NK-92 treated with Interleukin-12 subunit alpha and Interleukin-12 subunit beta, amount 100 ng/mL, for 24 hours (cell line): ENCODE measurements at regions not wholly inside any gene's neighbourhood (a gene's known extent, or its start where the extent isn't known, plus 50 kb on each side); places are given as distances from the start of the nearest gene placed in this dataset.
"Not testable (repeated sequence)": the region's sequence is repeated elsewhere in the genome, so short reads cannot be mapped to it uniquely, and the experiment has no call there.

ENCODE experiments used
- DNase-seq: peaks from one replicate; lab custom pipeline; 2025; lab: John Stamatoyannopoulos, UW

DNA sequence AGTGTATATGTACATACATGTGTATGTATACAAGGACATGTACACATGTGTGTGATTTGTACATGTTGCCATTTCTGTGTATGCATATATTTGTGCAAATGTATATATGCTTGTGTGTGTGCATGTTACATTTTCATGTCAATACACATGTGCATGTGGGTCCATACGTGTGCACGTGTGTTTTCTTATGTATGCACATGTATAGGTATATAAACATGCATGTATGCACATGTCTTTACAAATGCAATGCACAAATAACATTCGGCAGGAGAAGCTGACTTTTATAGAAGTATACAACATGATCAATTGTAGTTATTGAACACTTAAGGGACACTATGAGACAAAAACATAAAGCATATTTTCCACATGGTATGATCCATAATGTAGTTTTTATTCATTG lies 307.4 kb upstream of the SEMA3C start:
- DNase-seq, result no peak

DNA sequence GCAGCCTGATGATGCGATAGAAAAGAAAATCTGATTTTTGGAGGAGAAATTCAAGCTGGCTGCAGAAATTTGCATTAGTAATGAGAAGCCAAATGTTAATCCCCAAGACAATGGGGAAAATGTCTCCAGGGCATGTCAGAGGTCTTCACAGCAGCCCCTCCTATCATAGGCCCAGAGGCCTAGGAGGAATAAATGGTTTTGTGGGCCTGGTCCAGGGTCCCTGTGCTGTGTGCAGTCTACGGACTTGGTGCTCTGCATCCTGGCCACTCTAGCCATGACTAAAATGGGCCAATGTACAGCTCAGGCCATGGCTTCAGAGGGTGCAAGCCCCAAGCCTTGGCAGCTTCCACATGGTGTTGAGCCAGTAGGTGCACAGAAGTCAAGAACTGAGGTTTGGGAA lies 303.8 kb upstream of the SEMA3C start:
- DNase-seq, result not testable (repeated sequence)

DNA sequence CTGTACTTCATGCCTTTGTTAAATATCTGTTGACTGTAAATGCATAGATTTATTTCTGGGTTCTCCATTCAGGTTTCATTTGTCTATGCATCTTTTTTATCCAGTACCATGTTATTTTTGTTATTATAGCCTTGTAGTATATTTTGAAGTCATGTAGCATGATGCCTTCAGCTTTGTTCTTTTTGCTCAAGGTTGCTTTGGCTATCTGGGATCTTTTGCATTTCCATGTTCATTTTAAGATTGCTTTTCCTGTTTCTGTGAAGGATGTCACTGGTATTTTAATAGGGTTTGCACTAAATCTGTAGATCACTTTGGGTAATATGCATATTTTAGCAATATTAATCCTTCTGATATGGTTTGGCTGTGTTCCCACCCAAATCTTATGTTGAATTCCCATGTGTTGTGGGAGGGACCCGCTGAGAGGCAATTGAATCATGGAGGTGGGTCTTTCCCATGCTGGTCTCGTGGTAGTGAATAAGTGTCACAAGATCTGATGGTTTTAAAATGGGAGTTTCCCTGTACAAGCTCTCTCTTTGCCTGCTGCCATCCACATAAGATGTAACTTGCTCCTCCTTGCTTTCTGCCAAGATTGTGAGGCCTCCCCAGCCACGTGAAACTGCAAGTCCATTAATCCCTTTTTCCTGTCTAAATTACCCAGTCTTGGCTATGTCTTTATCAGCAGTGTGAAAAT lies 302.8 kb upstream of the SEMA3C start:
- no peak for DNase-seq

DNA sequence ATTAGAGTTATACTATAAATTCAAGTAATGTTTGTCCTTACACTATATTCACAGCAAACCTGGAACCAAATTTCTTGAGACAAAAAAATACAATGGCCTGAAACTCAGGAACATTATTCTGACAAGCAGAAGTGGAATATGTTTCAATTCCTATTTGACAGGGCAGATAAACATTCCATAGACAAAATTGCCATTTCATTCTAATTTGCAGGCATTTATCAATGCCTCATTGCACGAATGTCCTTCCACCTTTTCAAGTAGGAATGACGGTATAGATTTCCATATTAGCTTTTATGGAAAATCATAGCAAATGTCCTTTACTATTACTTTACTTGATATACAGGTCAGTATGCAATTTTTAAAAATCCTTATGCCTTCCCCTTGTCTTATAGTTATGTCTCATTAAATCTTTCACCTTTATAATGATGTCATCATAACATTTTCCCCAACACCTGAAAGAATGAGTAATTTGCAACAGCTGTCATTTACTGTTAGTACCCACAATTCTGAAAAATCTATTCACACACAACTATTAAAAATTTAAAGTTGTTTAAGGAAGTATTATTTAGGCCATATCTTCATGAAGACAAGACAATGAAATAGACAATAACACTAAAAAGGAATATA lies 299.7 kb upstream of the SEMA3C start:
- DNase-seq, result no peak

DNA sequence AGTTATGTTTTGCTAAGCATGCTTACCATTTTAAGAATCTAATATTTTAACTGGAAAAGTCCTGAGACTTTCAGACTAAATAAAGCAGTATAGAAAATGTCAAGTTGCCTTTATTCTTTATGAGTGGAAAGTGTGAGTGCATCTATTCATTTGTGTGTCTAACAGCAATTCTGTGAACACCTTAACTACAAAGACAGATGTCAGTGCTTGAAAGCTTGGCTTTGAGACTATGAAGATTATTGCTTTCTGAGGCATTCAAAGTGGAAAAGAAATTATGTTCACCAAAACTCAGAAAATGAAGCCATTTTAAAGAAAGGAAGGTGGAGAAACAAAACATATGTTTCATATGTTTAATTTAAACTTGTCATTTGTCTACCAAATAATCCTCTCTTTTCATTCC lies 294.5 kb upstream of the SEMA3C start:
- no peak for DNase-seq

DNA sequence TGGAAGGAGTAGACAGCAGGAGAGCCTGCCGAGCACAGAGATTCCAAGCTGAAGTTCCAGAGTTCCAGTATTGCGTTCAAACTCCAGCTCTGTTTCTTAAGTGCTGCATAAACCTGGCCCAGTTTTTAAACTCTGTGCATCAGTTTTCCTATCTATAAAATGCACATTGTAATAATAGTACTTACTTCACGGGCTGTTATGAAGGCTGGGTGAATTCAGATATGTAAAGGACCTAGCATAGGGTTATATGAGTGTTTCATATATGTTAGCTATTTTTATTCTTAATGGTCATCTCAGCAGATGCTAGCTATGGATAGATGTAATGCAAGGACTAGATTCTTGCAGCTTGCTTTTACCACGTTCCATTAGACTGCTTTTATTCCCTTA lies 293.1 kb upstream of the SEMA3C start:
- DNase-seq, result no peak

DNA sequence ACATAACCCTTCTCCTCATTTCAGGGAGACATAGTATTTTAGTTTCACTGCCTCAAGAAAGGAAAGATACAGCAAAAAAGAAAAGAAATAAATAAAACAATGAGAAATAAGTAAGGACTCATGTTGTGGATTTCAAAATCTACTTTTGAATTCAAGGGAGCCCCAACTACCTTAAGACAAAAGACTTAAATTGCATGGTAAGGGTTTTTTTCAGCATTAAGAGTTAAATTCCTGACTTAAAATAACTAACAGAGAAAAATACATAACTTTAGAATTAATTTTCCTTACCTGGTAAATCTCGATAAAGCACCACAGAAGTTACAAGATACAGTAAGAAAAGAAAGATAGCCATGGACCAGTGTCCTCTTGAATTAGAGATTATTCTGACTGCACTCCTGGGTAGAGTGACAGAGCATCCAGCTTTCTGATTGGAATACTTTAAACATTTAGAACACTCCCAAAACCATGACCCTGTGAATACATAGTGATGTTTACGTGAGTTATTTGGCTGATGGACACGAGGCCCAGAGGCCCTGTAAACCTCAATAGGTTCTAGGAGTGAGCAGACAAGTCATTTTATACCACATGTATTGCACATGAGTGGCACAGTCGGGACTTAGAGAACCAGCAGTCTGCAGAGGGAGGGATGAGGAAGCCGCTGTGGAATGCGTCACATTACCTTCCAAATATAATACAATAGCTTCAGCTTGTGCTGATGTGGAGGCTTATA lies 292.5 kb upstream of the SEMA3C start:
- no peak for DNase-seq

DNA sequence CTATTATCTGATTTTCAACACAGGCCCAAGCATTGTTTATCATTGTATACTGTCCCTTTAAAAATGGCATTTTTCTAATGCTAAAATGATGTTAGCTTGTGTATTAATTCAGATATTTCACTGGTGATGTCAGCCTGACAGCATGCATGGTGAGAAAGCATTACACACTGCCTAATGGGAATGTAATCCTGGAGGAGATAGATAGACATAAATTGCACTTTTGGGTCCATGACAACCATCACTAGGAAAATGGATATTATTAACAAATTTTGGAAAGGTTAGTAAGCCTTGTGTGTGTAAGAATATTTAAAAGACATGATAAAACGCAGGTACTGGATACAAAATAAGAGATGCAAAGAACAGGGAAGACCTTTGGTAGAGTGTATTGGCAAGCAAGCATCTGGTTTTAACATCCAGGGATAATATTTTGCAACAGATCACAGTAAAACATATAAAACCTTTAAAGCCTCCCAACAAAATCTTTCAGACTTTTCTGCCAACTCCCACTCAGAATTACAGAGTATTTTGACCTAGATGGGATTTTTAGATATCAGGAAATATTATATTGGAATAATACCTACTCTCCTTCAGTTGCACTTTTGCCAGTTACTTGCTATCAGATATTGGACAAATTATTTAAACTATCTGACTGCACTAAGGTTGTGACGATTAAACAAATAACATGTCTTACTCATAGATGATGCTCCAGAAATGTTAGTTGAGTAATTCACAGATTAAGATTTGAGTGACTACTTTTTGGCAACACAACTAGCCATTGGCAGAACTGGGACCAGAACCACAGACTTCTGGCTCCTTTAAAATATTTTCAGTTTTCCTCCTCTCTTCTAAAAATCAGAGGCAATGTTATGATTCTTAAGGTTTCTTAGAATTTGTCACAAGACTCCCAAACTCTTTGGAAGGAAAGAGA lies 291.6 kb upstream of the SEMA3C start:
- DNase-seq, result no peak

DNA sequence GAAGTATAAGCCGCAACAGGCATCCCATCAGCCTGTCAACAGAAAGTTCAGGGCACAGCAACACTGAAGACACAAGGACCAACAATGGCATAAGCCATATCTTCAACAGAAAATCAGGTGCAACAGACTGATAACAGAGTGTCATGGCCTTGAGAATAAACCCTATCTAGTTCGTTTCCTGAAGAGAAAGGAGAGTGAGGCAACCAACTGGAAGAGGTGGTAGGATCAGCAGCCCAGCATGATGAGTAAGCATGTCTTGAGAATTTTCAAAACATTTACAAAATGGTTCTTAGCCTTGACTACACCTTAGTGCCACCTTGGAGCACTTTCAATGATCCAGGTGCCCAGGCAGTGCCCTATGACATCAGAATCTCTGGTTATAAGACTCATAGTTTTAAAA lies 290.2 kb upstream of the SEMA3C start:
- no peak for DNase-seq

DNA sequence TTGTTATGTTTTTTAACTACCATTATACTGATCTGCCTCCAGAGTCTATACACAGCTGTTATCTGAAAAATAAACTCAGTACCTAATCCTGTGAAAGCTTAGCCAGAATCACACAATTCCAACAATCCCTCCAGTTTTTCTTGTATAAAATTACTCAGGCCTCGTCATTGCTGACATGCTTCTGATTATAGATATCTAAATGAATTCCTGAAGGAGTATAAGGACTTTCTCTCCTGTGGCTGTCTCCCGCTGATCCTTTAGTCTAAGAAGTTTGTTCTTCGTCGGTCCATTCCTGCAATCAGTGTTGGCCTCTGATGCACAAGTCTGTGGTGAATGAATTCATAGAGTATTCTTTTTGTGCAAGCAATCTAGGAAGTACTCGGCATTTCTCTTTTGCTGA lies 288.9 kb upstream of the SEMA3C start:
- no peak for DNase-seq

DNA sequence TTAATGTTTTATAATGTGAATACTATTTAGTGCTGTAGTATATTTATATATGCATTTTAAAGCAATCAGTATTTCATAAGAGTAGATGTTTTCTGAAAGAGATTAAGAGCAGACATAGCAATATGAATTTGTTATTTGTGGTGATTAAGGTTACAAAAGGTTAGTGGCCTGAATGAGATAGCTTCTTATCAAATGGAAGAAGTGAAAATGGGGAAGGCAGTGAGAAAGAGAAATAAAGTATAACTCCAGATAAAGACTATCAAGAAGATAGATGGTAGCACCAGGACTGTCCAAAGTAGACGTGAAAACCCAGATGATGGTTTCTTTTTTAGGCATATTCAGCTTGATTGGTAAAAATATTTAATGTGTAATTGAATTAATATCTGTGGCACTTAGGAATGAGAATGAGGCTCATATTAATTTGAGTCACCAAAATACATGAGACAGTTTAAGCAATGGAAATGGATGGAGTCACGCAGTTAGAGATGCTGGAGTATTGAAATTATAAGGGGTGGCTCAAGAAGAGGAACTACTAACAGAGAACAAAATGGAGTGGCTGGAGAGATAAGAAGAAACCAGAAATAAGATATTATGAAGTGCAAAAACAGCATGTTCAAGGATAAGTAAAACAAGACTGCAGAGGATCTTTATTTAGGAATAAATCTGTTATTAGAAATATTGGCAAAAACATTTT lies 288.0 kb upstream of the SEMA3C start:
- no peak for DNase-seq

DNA sequence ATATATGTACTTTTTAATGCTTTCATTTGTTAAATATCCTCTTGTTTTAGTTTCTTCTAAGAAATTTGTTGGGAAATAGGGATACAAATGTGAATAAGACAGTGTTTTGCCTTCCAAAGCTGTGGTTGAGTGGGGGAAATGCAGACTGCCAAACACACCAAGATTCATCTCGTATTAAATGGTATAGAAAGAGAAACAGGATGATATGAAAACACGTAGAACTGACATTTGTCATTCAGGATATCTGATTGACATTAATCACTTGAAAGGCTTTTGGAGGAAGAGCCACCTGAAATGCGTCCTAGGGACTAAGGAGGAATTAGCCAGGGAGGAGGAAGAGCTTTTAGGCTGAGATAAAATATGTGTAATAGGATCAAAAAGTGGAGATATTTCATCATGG lies 287.4 kb upstream of the SEMA3C start:
- DNase-seq, result no peak

DNA sequence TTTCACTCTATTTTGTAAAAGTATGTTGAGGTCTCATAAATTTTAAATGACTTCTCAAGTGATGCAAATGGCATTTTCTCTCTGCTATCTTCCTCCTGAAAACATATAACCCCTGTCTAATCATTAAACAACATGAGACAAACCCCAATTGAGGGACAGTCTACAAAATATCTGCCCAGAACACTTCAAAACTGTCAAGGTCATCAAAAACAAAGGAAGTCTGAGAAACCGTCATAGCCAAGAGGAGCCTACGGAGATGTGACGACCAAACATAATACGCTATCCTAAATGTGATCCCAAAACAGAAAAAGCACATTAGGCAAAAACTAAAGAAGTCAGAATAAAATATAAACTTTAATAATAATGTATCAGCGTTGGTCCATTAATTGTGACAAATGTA lies 282.3 kb upstream of the SEMA3C start:
- no peak for DNase-seq

DNA sequence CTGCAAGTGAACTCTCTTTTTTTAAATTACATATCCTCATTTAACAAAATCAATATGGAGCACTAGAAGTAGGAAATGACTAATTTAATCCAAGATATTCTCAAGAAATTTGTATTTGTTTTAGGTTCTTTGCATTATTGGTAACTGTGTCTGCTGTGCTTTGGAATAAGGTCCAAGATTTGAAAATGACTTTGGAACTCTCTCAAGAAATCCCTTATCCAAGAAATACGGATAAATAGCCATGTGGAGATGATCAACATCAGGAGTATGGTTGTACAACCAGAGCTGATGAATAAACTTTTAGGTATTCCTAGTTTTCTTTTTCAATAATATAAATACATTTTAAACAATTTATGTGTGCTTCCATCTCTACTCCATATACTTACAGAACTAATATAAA lies 279.9 kb upstream of the SEMA3C start:
- no peak for DNase-seq

DNA sequence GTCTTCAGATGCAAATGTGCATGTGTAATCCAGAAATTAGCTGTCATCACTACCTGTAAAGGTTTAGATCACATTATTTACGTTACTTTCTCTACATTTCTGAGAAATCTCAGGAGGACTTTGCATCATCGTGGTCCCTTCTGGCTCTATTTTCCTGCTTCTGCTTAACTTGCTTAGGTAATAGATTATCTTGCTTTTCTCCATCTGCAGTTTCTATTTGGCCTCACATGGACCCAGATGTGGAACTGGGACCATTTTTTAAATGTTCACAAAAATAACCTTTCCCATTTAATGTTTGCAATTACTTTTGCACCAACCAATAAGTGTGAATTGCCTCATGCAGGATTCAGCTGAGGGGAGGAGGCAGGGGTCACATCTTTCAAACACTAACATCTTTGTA lies 278.4 kb upstream of the SEMA3C start:
- DNase-seq, result no peak

DNA sequence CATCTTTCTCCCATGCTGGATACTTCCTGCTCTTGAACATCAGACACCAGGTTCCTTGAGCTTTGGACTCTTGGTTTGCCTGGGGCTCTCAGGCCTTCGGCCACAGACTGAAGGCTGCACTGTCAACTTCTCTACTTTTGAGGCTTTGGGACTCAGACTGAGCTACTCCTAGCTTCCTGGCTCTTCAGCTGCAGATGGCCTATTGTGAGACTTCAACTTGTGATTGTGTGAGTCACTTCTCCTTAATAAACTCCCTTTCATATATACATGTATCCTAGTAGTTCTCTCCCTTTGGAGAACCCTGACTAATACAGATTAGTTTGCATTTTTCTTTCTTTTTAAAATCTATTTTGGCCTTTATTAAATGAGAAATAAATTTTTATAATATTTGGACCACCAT lies 276.2 kb upstream of the SEMA3C start:
- no peak for DNase-seq

DNA sequence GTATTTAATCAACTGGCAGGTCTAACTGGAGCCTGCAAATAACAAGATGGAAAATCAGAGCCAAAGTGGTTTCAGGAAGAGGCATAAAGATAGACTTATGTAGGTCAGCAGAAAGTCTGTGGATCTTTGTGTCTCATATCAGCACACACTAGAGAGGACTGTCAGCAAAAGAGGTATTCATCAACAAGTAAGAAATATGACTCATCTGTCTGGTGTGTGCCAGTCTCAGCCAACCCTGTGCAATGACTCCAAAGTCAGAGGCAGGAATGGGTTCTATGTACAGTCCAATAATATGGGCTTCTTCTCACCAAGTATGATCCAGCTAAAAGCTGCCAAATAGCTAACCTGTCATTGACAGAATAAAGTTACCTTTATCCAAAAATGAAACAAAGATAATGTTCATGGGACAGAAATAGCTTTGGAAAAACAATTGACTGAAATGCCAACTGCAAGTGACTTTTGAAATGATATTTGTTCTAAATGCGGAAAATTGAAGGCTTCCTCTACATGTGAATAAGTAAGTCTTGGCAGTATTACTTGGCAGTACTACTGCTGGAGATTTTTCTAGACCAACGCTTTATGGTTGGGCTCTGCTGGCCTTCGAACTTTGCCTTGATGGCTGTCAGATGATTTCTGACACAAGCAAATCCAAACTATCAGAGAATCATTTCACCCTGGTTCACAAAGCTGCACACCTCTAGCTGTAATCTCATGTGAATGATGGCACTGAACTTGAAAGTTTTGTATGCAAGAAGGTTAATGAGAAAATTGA lies 272.3 kb upstream of the SEMA3C start:
- no peak for DNase-seq

DNA sequence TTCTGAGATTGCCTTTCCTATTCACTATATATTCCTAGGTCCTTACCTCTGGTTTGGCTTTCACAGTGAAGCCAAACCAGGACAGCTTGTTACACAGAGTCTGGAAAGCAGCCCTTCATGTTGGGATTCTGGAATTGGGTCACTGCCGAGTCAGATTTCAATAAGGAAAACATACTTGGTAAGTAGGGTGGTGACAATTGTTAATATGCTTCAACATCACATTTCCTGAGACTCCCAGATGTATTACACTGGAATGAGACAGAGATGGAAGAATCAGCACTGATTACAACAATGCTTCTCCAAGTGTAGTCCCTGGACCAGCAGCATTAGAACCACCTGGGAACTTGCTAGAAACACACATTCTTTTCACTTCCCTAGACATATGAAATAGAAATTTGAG lies 268.9 kb upstream of the SEMA3C start:
- DNase-seq, result no peak

DNA sequence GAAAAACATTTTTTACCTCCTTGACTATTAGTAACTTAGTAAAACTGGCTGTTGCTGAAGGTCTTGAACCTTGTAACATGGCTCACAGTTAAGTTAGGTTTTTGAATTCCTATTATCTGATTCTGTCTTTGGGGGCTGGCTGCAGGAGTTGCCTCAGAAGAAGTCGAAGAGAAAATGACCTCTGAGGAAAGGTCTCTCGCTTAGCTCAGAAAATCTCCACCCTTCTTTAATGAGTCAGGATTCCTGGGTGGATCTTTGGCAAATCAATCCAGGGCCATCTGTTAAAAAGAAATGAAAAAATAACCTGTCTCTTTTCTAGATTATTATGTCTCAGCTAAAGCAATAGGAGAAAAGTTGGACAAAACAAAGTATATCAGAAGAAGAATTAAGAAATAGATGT lies 267.8 kb upstream of the SEMA3C start:
- DNase-seq, result no peak

DNA sequence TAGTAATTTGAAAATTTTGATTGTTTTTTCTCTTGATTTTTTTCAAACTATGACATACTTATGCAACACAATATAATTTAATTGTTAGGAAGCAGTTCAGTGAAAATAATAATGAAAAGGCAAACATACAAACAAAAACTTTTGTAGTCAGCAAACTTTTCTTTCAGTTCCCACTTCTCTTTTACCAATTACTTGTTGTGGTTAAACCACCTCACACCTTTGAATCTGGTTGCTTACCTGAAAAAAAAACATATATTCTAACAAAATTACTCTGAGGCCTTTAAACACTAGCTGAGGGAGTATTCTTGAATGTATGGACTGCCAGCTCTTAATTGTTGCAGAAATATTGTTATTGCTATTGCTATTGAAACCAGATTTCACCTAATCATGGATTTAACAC lies 266.2 kb upstream of the SEMA3C start:
- no peak for DNase-seq

DNA sequence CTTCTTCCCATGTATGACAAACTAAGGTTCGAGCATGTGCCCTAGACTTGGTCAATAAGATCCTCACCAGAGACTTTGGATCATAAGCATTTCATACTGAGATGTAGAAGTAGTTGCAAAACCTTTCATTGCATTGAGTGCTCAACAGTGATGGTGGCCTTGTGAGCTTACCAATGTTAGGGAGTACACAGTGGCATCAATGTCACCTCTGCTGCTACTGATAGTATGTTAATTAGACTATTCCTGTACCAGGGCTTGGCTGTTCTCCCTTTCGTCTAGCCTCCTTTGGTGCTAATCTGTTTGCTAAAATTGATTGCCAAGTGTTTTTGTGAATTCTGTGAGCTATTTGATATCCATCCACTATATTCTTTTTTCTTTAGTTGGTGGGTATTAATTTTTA lies 264.5 kb upstream of the SEMA3C start:
- no peak for DNase-seq
